IMR-90 (cell line): ENCODE measurements at regions not wholly inside any gene's neighbourhood (a gene's known extent, or its start where the extent isn't known, plus 50 kb on each side); places are given as distances from the start of the nearest gene placed in this dataset.

Experiments
- ATAC-seq: fragments of 200-7000 bp; cut with Tn5 transposase; 2 replicates; pipeline ENCODE4 v1.9.1; 2020; ENCODE audit warnings: low read depth, mild to moderate bottlenecking, moderate library complexity
- BruUV-seq: library from RNA; stranded (reverse); fragments of 400-500 nt; replicated peaks from 2 replicates; lab custom pipeline; 2021; lab: Mats Ljungman, UMichigan
- CTCF ChIA-PET: fragments of 300-600 bp; formaldehyde crosslinking; extraction: SDS; loops from one replicate; lab custom pipeline; 2021; ENCODE audit warnings: antibody characterized with exemption; lab: Yijun Ruan, JAX
- POLR2A ChIA-PET: fragments of 300-600 bp; sonication (Branson Sonifier 250); formaldehyde crosslinking; loops from one replicate; lab custom pipeline; 2022; ENCODE audit warnings: antibody characterized with exemption; ENCODE audit not compliant: unreplicated experiment; lab: Charles Lee
- DNase-seq: peaks from one replicate; pipeline ENCODE4 v3.0.0; 2013
- H2AFZ ChIP-seq: replicated peaks from 2 replicates; pipeline ENCODE3; 2013; ENCODE audit warnings: low read length, mild to moderate bottlenecking; ENCODE audit not compliant: poor library complexity
- H2AK5ac ChIP-seq: 2 replicates; pipeline ENCODE4 v1.6.1; 2013; ENCODE audit warnings: low read depth, low read length, inconsistent platforms
- H2AK9ac ChIP-seq: replicated peaks from 2 replicates; pipeline ENCODE3; 2013; ENCODE audit warnings: mild to moderate bottlenecking, low read depth, low read length, moderate library complexity; ENCODE audit not compliant: poor library complexity
- H2BK120ac ChIP-seq: 2 replicates; pipeline ENCODE4 v1.6.1; 2013; ENCODE audit warnings: low read depth, low read length, inconsistent platforms
- H2BK15ac ChIP-seq: 3 replicates; pipeline ENCODE4 v1.6.1; 2013; ENCODE audit warnings: low read depth, low read length, inconsistent platforms
- H2BK20ac ChIP-seq: 2 replicates; pipeline ENCODE4 v1.6.1; 2013; ENCODE audit warnings: low read depth, mild to moderate bottlenecking, inconsistent platforms, low read length, moderate library complexity
- H2BK5ac ChIP-seq: 2 replicates; pipeline ENCODE4 v1.6.1; 2013; ENCODE audit warnings: mild to moderate bottlenecking, low read depth, low read length, inconsistent platforms; ENCODE audit not compliant: poor library complexity, severe bottlenecking
- H3K14ac ChIP-seq: replicated peaks from 2 replicates; pipeline ENCODE4 v1.6.1; 2013; ENCODE audit warnings: low read depth, low read length, inconsistent platforms
- H3K18ac ChIP-seq: 2 replicates; pipeline ENCODE4 v1.6.1; 2013; ENCODE audit warnings: low read depth, low read length, control low read depth
- H3K23ac ChIP-seq: 2 replicates; pipeline ENCODE4 v1.6.1; 2013; ENCODE audit warnings: low read depth, low read length, inconsistent platforms
- H3K27ac ChIP-seq: 2 replicates; pipeline ENCODE4 v1.5.1; 2013; ENCODE audit warnings: mild to moderate bottlenecking, control low read depth, low read length; ENCODE audit not compliant: insufficient read depth
- H3K27me3 ChIP-seq: 2 replicates; pipeline ENCODE4 v1.6.1; 2013; ENCODE audit warnings: low read length; ENCODE audit not compliant: control insufficient read depth, insufficient read depth
- H3K36me3 ChIP-seq: 2 replicates; pipeline ENCODE4 v1.6.1; 2013; ENCODE audit warnings: low read length, mixed read lengths; ENCODE audit not compliant: control insufficient read depth, insufficient read depth
- H3K4ac ChIP-seq: 2 replicates; pipeline ENCODE4 v1.6.1; 2013; ENCODE audit warnings: low read depth, low read length, inconsistent platforms
- H3K4me1 ChIP-seq: 2 replicates; pipeline ENCODE4 v1.6.1; 2013; ENCODE audit warnings: low read length, mixed read lengths; ENCODE audit not compliant: control insufficient read depth, insufficient read depth
- H3K4me2 ChIP-seq: 2 replicates; pipeline ENCODE4 v1.6.1; 2013; ENCODE audit warnings: low read depth, mild to moderate bottlenecking, control low read depth, low read length, moderate library complexity
- H3K4me3 ChIP-seq: 2 replicates; pipeline ENCODE4 v1.5.1; 2013; ENCODE audit warnings: low read depth, mild to moderate bottlenecking, control low read depth, low read length, moderate library complexity; ENCODE audit not compliant: insufficient read depth
- H3K56ac ChIP-seq: 2 replicates; pipeline ENCODE4 v1.6.1; 2013; ENCODE audit warnings: low read length, inconsistent platforms; ENCODE audit not compliant: insufficient read depth; ENCODE audit errors: extremely low read depth
- H3K79me1 ChIP-seq, 2 experiments: 2 replicates each; pipeline ENCODE4 v1.6.1; 2013; ENCODE audit warnings: low read length in 2 of 2, inconsistent platforms in 1 of 2, low read depth in 1 of 2
- H3K9ac ChIP-seq: 2 replicates; pipeline ENCODE4 v1.6.1; 2013; ENCODE audit warnings: low read depth, low read length, control low read depth
- H3K9me1 ChIP-seq: 2 replicates; pipeline ENCODE4 v1.6.1; 2013; ENCODE audit warnings: low read length, inconsistent platforms; ENCODE audit not compliant: insufficient read depth
- H3K9me3 ChIP-seq: 2 replicates; pipeline ENCODE4 v1.6.1; 2013; ENCODE audit warnings: low read length; ENCODE audit not compliant: control insufficient read depth, insufficient read depth
- H4K20me1 ChIP-seq: 2 replicates; pipeline ENCODE4 v1.6.1; 2013; ENCODE audit warnings: low read length, inconsistent platforms; ENCODE audit not compliant: insufficient read depth
- H4K5ac ChIP-seq: 2 replicates; pipeline ENCODE4 v1.6.1; 2013; ENCODE audit warnings: mild to moderate bottlenecking, low read depth, low read length, control low read depth
- H4K8ac ChIP-seq, 2 experiments: 2 replicates each; pipeline ENCODE4 v1.6.1; 2013; ENCODE audit warnings: low read depth in 2 of 2, low read length in 2 of 2, control low read depth in 1 of 2, inconsistent platforms in 1 of 2
- H4K91ac ChIP-seq: 2 replicates; pipeline ENCODE4 v1.6.1; 2013; ENCODE audit warnings: low read depth, low read length, inconsistent platforms; ENCODE audit not compliant: insufficient read depth
- SMC3 ChIP-seq: fragments of 150-350 bp; IDR thresholded peaks from 2 replicates; pipeline ENCODE4 v1.6.1; 2016; ENCODE audit warnings: low read depth, mild to moderate bottlenecking, antibody characterized with exemption, low read length, moderate library complexity
- whole genome bisulfite sequencing, 2 experiments: methylation state at CpG; one replicate each; pipeline versions ENCODE4 v1.1.5 to v1.1.7; 2013; ENCODE audit warnings: missing lambda C conversion rate in 2 of 2; ENCODE audit not compliant: insufficient read length in 1 of 2; ENCODE audit errors: extremely low coverage in 2 of 2; 5-methylcytosine and 5-hydroxymethylcytosine counted together
- dilution Hi-C: fragments of 300-500 bp; cut with HindIII; formaldehyde crosslinking; loops from one replicate; pipeline ENCODE4 v1.14.3; 2018; ENCODE audit warnings: low sequenced_read_pairs; ENCODE audit not compliant: unreplicated experiment
- in situ Hi-C: fragments of 300-500 bp; cut with MboI; formaldehyde crosslinking; loops from 3 replicates; pipeline ENCODE4 v1.14.3; 2019; ENCODE audit warnings: low sequenced_read_pairs, inconsistent platforms, mixed read lengths
- intact Hi-C: fragments of 100-400 bp; cut with micrococcal nuclease; formaldehyde crosslinking; loops from 2 replicates; pipeline ENCODE4 v1.10.0; 2022

DNA sequence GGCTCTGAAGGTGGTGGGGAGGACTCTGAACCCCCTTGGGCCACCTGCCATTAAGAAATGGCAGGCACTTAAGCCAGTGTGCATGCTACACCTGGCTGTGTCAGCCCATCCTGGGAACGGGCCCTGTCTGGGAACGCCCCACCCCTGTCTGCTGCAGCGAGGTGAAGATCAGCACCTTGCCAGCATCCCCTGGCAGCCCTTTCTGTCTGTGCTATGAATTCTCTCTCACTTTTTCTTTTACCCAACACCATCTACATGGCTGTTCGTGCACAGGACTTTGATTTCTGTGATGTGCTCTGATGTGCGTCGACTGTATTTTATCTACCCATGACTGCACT is 452.9 kb upstream of the B3GAT1 start:
- Histone ChIP-seq H3K36me3 (no peaks in the 10 kb centered on the region), H2BK5ac (no peak overlapping the region), H3K9ac (no peak overlapping the region), H3K79me1 (no peaks in the 10 kb centered on the region), H3K14ac (no peak overlapping the region), H3K9me1 (no peaks in the 10 kb centered on the region), H3K27me3 (no peaks in the 10 kb centered on the region), H3K56ac (no peak overlapping the region), H3K23ac (no peak overlapping the region), H4K8ac (no peak overlapping the region), H4K20me1 (no peaks in the 10 kb centered on the region), H3K4ac (no peak overlapping the region), H2AK9ac (no peak overlapping the region), H3K27ac (no peak overlapping the region), H3K4me3 (no peak overlapping the region), H2AFZ (no peak overlapping the region), H3K4me2 (no peak overlapping the region), H4K91ac (no peak overlapping the region), H2BK120ac (no peak overlapping the region), H3K9me3 (peaks cover 7% of the 10 kb centered on the region), H2AK5ac (no peak overlapping the region), H2BK15ac (no peak overlapping the region), H4K5ac (no peak overlapping the region), H3K18ac (no peak overlapping the region), H3K4me1 (no peaks in the 10 kb centered on the region), H2BK20ac (no peak overlapping the region)
- CTCF ChIA-PET, result no interaction called here
- POLR2A ChIA-PET, result no interaction called here
- WGBS, 2 experiments, result no CpG with 5 or more reads among the region's 6 CpGs
- in situ Hi-C loops, result no loop called here
- dilution Hi-C loops, result no loop called here
- no peak for TF ChIP-seq SMC3
- DNase-seq, result no peak
- intact Hi-C loops, result no loop called here
- no TSS peak for BruUV-seq
- no peak for ATAC-seq
